SK-N-SH (cell line): ENCODE measurements at regions not wholly inside any gene's neighbourhood (a gene's known extent, or its start where the extent isn't known, plus 50 kb on each side); places are given as distances from the start of the nearest gene placed in this dataset.

Experiments used
- CTCF ChIA-PET: fragments of 300-600, 350-600 bp; formaldehyde crosslinking; extraction: SDS; loops from one replicate; lab custom pipeline; 2021; lab: Yijun Ruan, JAX
- POLR2A ChIA-PET: fragments of 350-600 bp; sonication (Branson Sonifier 250); formaldehyde crosslinking; extraction: SDS; loops from one replicate; lab custom pipeline; 2020; ENCODE audit warnings: antibody characterized with exemption, inconsistent platforms; lab: Yijun Ruan, JAX
- DNase-seq: peaks from one replicate; pipeline ENCODE4 v3.0.0; 2012
- H2AFZ ChIP-seq: fragments of 200-600 bp; sonication (generic); 2 replicates; pipeline ENCODE4 v1.8.1; 2016; ENCODE audit warnings: antibody characterized with exemption, mild to moderate bottlenecking, low read depth
- H3F3A ChIP-seq: fragments of 200-600 bp; sonication (generic); replicated peaks from 2 replicates; pipeline ENCODE3; 2016; ENCODE audit warnings: antibody characterized with exemption, mild to moderate bottlenecking; ENCODE audit not compliant: insufficient read depth
- H3K27ac ChIP-seq, 2 experiments: fragments of 200-500 bp in 1 of 2; fragments of 200-600 bp in 1 of 2; sonication (Bioruptor generic) in 1 of 2; sonication (generic), shearing (Covaris generic) in 1 of 2; 2 replicates each; pipeline versions ENCODE4 v1.5.1 to v1.6.1; 2014 to 2016; ENCODE audit warnings: low read depth in 2 of 2, inconsistent platforms in 1 of 2, low read length in 1 of 2, mild to moderate bottlenecking in 1 of 2, mixed read lengths in 1 of 2
- H3K27me3 ChIP-seq: fragments of 200-600 bp; sonication (generic), shearing (Covaris generic); 2 replicates; pipeline ENCODE4 v1.6.1; 2016; ENCODE audit warnings: mixed run types; ENCODE audit not compliant: insufficient read depth
- H3K36me3 ChIP-seq, 2 experiments: fragments of 200-500 bp in 1 of 2; fragments of 200-600 bp in 1 of 2; sonication (Bioruptor generic) in 1 of 2; sonication (generic) in 1 of 2; replicated peaks in 1 of 2; 2 replicates each; pipeline versions ENCODE3 to v1.5.1; 2014 to 2016; ENCODE audit warnings: low read length in 1 of 2, mild to moderate bottlenecking in 1 of 2; ENCODE audit not compliant: insufficient read depth in 2 of 2, control insufficient read depth in 1 of 2
- H3K4me1 ChIP-seq, 2 experiments: fragments of 200-500 bp in 1 of 2; fragments of 200-600 bp in 1 of 2; sonication (Bioruptor generic) in 1 of 2; sonication (generic), shearing (Covaris generic) in 1 of 2; 2 replicates each; pipeline versions ENCODE4 v1.5.1 to v1.6.1; 2014 to 2016; ENCODE audit warnings: low read depth in 1 of 2, low read length in 1 of 2, mixed run types in 1 of 2; ENCODE audit not compliant: insufficient read depth in 2 of 2, control insufficient read depth in 1 of 2
- H3K4me2 ChIP-seq: fragments of 200-600 bp; sonication (generic), shearing (Covaris generic); 2 replicates; pipeline ENCODE4 v1.6.1; 2017; ENCODE audit warnings: mixed run types
- H3K4me3 ChIP-seq, 2 experiments: fragments of 200-500 bp in 1 of 2; fragments of 200-600 bp in 1 of 2; sonication (Bioruptor generic) in 1 of 2; sonication (generic), shearing (Covaris generic) in 1 of 2; 2 replicates each; pipeline versions ENCODE4 v1.5.1 to v1.8.1; 2014 to 2016; ENCODE audit warnings: low read depth in 2 of 2, inconsistent platforms in 1 of 2, low read length in 1 of 2, mild to moderate bottlenecking in 1 of 2, mixed read lengths in 1 of 2, moderate library complexity in 1 of 2
- H3K79me2 ChIP-seq: fragments of 200-600 bp; sonication (generic); 2 replicates; pipeline ENCODE4 v1.8.1; 2017; ENCODE audit warnings: mild to moderate bottlenecking; ENCODE audit not compliant: insufficient read depth
- H3K9ac ChIP-seq: fragments of 200-600 bp; sonication (generic); 2 replicates; pipeline ENCODE4 v1.6.1; 2017; ENCODE audit warnings: mixed run types
- H3K9me2 ChIP-seq: fragments of 200-600 bp; sonication (generic); 2 replicates; pipeline ENCODE4 v1.6.1; 2017; ENCODE audit warnings: mixed run types
- H3K9me3 ChIP-seq: fragments of 200-600 bp; sonication (generic); 2 replicates; pipeline ENCODE4 v1.6.1; 2017; ENCODE audit warnings: mixed run types, mild to moderate bottlenecking, moderate library complexity
- H4K20me1 ChIP-seq: fragments of 200-600 bp; sonication (generic); 2 replicates; pipeline ENCODE4 v1.6.1; 2017; ENCODE audit warnings: mild to moderate bottlenecking, mixed run types; ENCODE audit not compliant: insufficient read depth
- CHD2 ChIP-seq: fragments of 150-350 bp; IDR thresholded peaks from 2 replicates; pipeline ENCODE4 v1.6.1; 2018; ENCODE audit warnings: low read length; ENCODE audit not compliant: partially characterized antibody
- ELF1 ChIP-seq: IDR thresholded peaks from 2 replicates; pipeline ENCODE4 v1.4.0; 2012
- EP300 ChIP-seq, 2 experiments: IDR thresholded peaks; 2 replicates each; pipeline versions ENCODE4 v1.4.0 to v1.6.1; 2012; ENCODE audit warnings: borderline replicate concordance in 1 of 2, low read depth in 1 of 2, low read length in 1 of 2
- EZH2phosphoT487 ChIP-seq: fragments of 200-600 bp; sonication (generic); IDR thresholded peaks from 2 replicates; pipeline ENCODE4 v1.6.1; 2017; ENCODE audit warnings: low read depth, mixed run types, mild to moderate bottlenecking, antibody characterized with exemption, moderate library complexity, borderline replicate concordance
- FOXJ3 ChIP-seq: sonication (generic); formaldehyde crosslinking; IDR thresholded peaks from 2 replicates; pipeline ENCODE4 v1.5.1; 2020; ENCODE audit warnings: mild to moderate bottlenecking, missing genetic modification reagents
- GABPA ChIP-seq: IDR thresholded peaks from 2 replicates; pipeline ENCODE4 v1.4.0; 2012; ENCODE audit warnings: low read depth, mild to moderate bottlenecking
- GATA2 ChIP-seq: sonication (generic); formaldehyde crosslinking; IDR thresholded peaks from 2 replicates; pipeline ENCODE4 v1.5.0; 2020; ENCODE audit warnings: mild to moderate bottlenecking, missing genetic modification reagents
- JUND ChIP-seq: IDR thresholded peaks from 2 replicates; pipeline ENCODE4 v1.4.0; 2012
- MEF2A ChIP-seq: IDR thresholded peaks from 2 replicates; pipeline ENCODE4 v1.4.0; 2012; ENCODE audit warnings: low read depth, borderline replicate concordance
- MXI1 ChIP-seq: IDR thresholded peaks from 2 replicates; pipeline ENCODE4 v1.6.1; 2012; ENCODE audit warnings: mild to moderate bottlenecking, low read depth, low read length, improper control_type of control experiment
- NFIC ChIP-seq: IDR thresholded peaks from 2 replicates; pipeline ENCODE4 v1.4.0; 2012; ENCODE audit warnings: borderline replicate concordance
- NRF1 ChIP-seq: IDR thresholded peaks from 2 replicates; pipeline ENCODE4 v1.6.1; 2012; ENCODE audit warnings: low read depth, mild to moderate bottlenecking, low read length
- RAD21 ChIP-seq: IDR thresholded peaks from 2 replicates; pipeline ENCODE4 v1.6.1; 2012; ENCODE audit warnings: mild to moderate bottlenecking, low read length
- RCOR1 ChIP-seq: fragments of 150-350 bp; IDR thresholded peaks from 2 replicates; pipeline ENCODE4 v1.6.1; 2017; ENCODE audit warnings: antibody characterized with exemption, low read length
- RFX5 ChIP-seq: IDR thresholded peaks from 2 replicates; pipeline ENCODE4 v1.6.1; 2012; ENCODE audit warnings: mild to moderate bottlenecking, improper control_type of control experiment, low read length
- RXRA ChIP-seq: IDR thresholded peaks from 2 replicates; pipeline ENCODE4 v1.4.0; 2012; ENCODE audit warnings: low read depth, mild to moderate bottlenecking, borderline replicate concordance
- SIN3A ChIP-seq: IDR thresholded peaks from 2 replicates; pipeline ENCODE4 v1.6.1; 2012; ENCODE audit warnings: low read depth, mild to moderate bottlenecking, low read length, moderate library complexity, borderline replicate concordance
- TAF1 ChIP-seq: IDR thresholded peaks from 2 replicates; pipeline ENCODE4 v1.6.1; 2012; ENCODE audit warnings: low read depth, mild to moderate bottlenecking, low read length, moderate library complexity, borderline replicate concordance
- TEAD4 ChIP-seq: IDR thresholded peaks from 2 replicates; pipeline ENCODE4 v1.4.0; 2012; ENCODE audit warnings: mild to moderate bottlenecking, borderline replicate concordance; ENCODE audit not compliant: insufficient read depth
- USF2 ChIP-seq: fragments of 150-350 bp; IDR thresholded peaks from 2 replicates; pipeline ENCODE4 v1.6.1; 2017; ENCODE audit warnings: antibody characterized with exemption, low read length, low read depth, borderline replicate concordance
- YY1 ChIP-seq: IDR thresholded peaks from 2 replicates; pipeline ENCODE4 v1.4.0; 2012; ENCODE audit warnings: low read depth, mild to moderate bottlenecking
- WGBS: methylation state at CpG from one replicate; pipeline ENCODE4 v1.1.6; 2017; ENCODE audit warnings: low lambda C conversion rate; 5-methylcytosine and 5-hydroxymethylcytosine counted together
- TF ChIP-seq, protein P1 (sequence below): fragments of 200-600 bp; sonication (generic); IDR thresholded peaks from 2 replicates; pipeline ENCODE4 v1.6.1; 2017; ENCODE audit warnings: antibody characterized with exemption, mild to moderate bottlenecking, moderate library complexity

- no peak overlapping the region for H3K27ac ChIP-seq
- DNase-seq, result no peak
- no peaks in the 10 kb centered on the region for H3K9me2 ChIP-seq
- H3K79me2 ChIP-seq, result no peaks in the 10 kb centered on the region
- CTCF ChIA-PET, result no interaction called here
- H3K27me3 ChIP-seq, result no peaks in the 10 kb centered on the region
- H3K4me3 ChIP-seq, result no peak overlapping the region
- no peak overlapping the region for H2AFZ ChIP-seq
- WGBS, result 0% methylated on average over 1 of the region's 1 CpG
- POLR2A ChIA-PET, result no interaction called here
- no peaks in the 10 kb centered on the region for H3F3A ChIP-seq
- no peaks in the 10 kb centered on the region for H3K4me1 ChIP-seq
- TF ChIP-seq USF2 (no peak), JUND (no peak), MEF2A (no peak), RXRA (no peak), MXI1 (no peak), TEAD4 (no peak), EP300 (IDR thresholded peaks at IDR 0.05; ENCODE audit: borderline replicate concordance in 1 of 2, low read depth in 1 of 2, low read length in 1 of 2) (no peak), CHD2 (no peak)
- TF ChIP-seq, all 33 proteins: peak for 0
- Histone ChIP-seq H3K9me3 (no peaks in the 10 kb centered on the region), H3K9ac (no peak overlapping the region), H3K4me2 (no peak overlapping the region), H4K20me1 (no peaks in the 10 kb centered on the region), H3K36me3 (no peaks in the 10 kb centered on the region)
Observed at GRCh38 chr7:122206985-122207384, 62.9 kb upstream of the AASS start.

DNA sequence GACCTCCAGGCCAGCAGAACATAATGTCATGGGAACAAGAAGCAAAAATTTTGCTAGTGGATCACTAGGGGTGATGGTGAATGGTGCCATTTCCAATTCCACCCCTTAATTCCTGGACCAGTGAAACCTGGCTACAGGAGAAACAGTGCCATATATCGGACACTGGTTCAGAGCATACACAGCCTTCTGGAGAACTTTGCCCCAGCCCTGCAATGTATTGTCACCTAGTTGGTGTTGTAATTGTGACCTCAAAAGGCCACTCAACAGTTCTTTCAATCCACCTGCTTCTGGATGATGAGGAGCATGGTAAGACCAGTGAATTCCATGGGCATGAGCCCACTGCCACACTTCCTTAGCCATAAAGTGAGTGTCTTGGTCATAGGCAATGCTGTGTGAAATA is 59.8 kb upstream of the AASS start:
- H2AFZ ChIP-seq, result no peak overlapping the region
- H3F3A ChIP-seq, result no peaks in the 10 kb centered on the region
- H3K4me2 ChIP-seq, result no peak overlapping the region
- H3K4me3 ChIP-seq, result no peak overlapping the region
- no peaks in the 10 kb centered on the region for H3K36me3 ChIP-seq
- H3K27ac ChIP-seq, result no peak overlapping the region
- no peaks in the 10 kb centered on the region for H3K27me3 ChIP-seq
- H3K9me2 ChIP-seq, result no peaks in the 10 kb centered on the region
- H3K79me2 ChIP-seq, result no peaks in the 10 kb centered on the region
- 9% methylated on average over 1 of the region's 1 CpG for WGBS
- TF ChIP-seq GABPA (no peak), NRF1 (no peak)
- POLR2A ChIA-PET, result no interaction called here
- no peak for DNase-seq
- no peaks in the 10 kb centered on the region for H3K9me3 ChIP-seq
- no peaks in the 10 kb centered on the region for H3K4me1 ChIP-seq
- CTCF ChIA-PET, result no interaction called here
- H3K9ac ChIP-seq, result no peak overlapping the region
- no peaks in the 10 kb centered on the region for H4K20me1 ChIP-seq

- Histone ChIP-seq H2AFZ (no peak overlapping the region), H3K79me2 (no peaks in the 10 kb centered on the region), H3K36me3 (no peaks in the 10 kb centered on the region), H3K9me2 (no peaks in the 10 kb centered on the region), H3K27ac (no peak overlapping the region), H3K9ac (no peak overlapping the region), H3F3A (no peaks in the 10 kb centered on the region), H3K4me1 (no peaks in the 10 kb centered on the region), H3K9me3 (no peaks in the 10 kb centered on the region), H4K20me1 (no peaks in the 10 kb centered on the region), H3K27me3 (no peaks in the 10 kb centered on the region), H3K4me2 (no peak overlapping the region), H3K4me3 (no peak overlapping the region)
- DNase-seq, result no peak
- 0% methylated on average over 1 of the region's 1 CpG for WGBS
- POLR2A ChIA-PET, result no interaction called here
- CTCF ChIA-PET, result interaction anchor here (1.4 kb wide), 1 partner anchor 108 kb away, joined by 3 read pairs; no protein-coding TSS in a partner anchor
- TF ChIP-seq TAF1 (no peak), GATA2 (no peak), USF2 (no peak), TEAD4 (no peak), YY1 (no peak), NFIC (no peak), FOXJ3 (CRISPR knock-in tag) (no peak), MXI1 (no peak), EZH2phosphoT487 (no peak), RAD21 (no peak), ELF1 (no peak), CHD2 (no peak), RFX5 (no peak), SIN3A (no peak), RCOR1 (no peak), NRF1 (no peak)
- TF ChIP-seq, protein P1, sequence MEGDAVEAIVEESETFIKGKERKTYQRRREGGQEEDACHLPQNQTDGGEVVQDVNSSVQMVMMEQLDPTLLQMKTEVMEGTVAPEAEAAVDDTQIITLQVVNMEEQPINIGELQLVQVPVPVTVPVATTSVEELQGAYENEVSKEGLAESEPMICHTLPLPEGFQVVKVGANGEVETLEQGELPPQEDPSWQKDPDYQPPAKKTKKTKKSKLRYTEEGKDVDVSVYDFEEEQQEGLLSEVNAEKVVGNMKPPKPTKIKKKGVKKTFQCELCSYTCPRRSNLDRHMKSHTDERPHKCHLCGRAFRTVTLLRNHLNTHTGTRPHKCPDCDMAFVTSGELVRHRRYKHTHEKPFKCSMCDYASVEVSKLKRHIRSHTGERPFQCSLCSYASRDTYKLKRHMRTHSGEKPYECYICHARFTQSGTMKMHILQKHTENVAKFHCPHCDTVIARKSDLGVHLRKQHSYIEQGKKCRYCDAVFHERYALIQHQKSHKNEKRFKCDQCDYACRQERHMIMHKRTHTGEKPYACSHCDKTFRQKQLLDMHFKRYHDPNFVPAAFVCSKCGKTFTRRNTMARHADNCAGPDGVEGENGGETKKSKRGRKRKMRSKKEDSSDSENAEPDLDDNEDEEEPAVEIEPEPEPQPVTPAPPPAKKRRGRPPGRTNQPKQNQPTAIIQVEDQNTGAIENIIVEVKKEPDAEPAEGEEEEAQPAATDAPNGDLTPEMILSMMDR, result no peak
Observed at GRCh38 chr7:122200888-122201287, 56.8 kb upstream of the AASS start.
